DLD1 (cell line): ENCODE measurements at regions not wholly inside any gene's neighbourhood (a gene's known extent, or its start where the extent isn't known, plus 50 kb on each side); places are given as distances from the start of the nearest gene placed in this dataset.

ENCODE experiments used
- in situ Hi-C: cut with HindIII; loops from 2 replicates; pipeline ENCODE4 v1.10.0; 2017; ENCODE audit warnings: low sequenced_read_pairs

- in situ Hi-C loops, result no loop called here
Observed at GRCh38 chr1:199752688-199753027, 274.9 kb upstream of the NR5A2 start.

GRCh38 chr1:199753513-199753912 lies 274.0 kb upstream of the NR5A2 start:
- in situ Hi-C loops, result no loop called here

GRCh38 chr1:199756066-199756465 lies 271.4 kb upstream of the NR5A2 start:
- in situ Hi-C loops, result no loop called here

GRCh38 chr1:199758626-199759255 lies 268.8 kb upstream of the NR5A2 start:
- in situ Hi-C loops, result no loop called here

- in situ Hi-C loops, result no loop called here
Observed at GRCh38 chr1:199759268-199759730, 268.2 kb upstream of the NR5A2 start.

GRCh38 chr1:199762572-199762971 lies 264.9 kb upstream of the NR5A2 start:
- in situ Hi-C loops, result no loop called here

GRCh38 chr1:199766218-199766792 lies 261.2 kb upstream of the NR5A2 start:
- in situ Hi-C loops, result no loop called here

GRCh38 chr1:199767700-199768099 lies 259.8 kb upstream of the NR5A2 start:
- in situ Hi-C loops, result no loop called here

GRCh38 chr1:199774433-199775089 lies 252.9 kb upstream of the NR5A2 start:
- in situ Hi-C loops, result no loop called here

- in situ Hi-C loops, result no loop called here
Observed at GRCh38 chr1:199776768-199777497, 250.6 kb upstream of the NR5A2 start.

GRCh38 chr1:199778324-199778955 lies 249.1 kb upstream of the NR5A2 start:
- in situ Hi-C loops, result no loop called here

GRCh38 chr1:199780091-199780490 lies 247.4 kb upstream of the NR5A2 start:
- in situ Hi-C loops, result no loop called here

GRCh38 chr1:199780948-199781670 lies 246.4 kb upstream of the NR5A2 start:
- in situ Hi-C loops, result no loop called here

GRCh38 chr1:199784138-199784895 lies 243.2 kb upstream of the NR5A2 start:
- in situ Hi-C loops, result no loop called here

- in situ Hi-C loops, result no loop called here
Observed at GRCh38 chr1:199786695-199787094, 240.8 kb upstream of the NR5A2 start.

- in situ Hi-C loops, result no loop called here
Observed at GRCh38 chr1:199789141-199789540, 238.4 kb upstream of the NR5A2 start.

- in situ Hi-C loops, result no loop called here
Observed at GRCh38 chr1:199791495-199791894, 236.0 kb upstream of the NR5A2 start.

GRCh38 chr1:199792874-199793273 lies 234.6 kb upstream of the NR5A2 start:
- in situ Hi-C loops, result no loop called here

- in situ Hi-C loops, result no loop called here
Observed at GRCh38 chr1:199794105-199794863, 233.2 kb upstream of the NR5A2 start.
